Peyer's patch (tissue), 4 donors: ENCODE measurements at regions not wholly inside any gene's neighbourhood (a gene's known extent, or its start where the extent isn't known, plus 50 kb on each side); places are given as distances from the start of the nearest gene placed in this dataset.
A peak's percentile ranks its signal among the peaks of the same experiment; 100 is the strongest.

ENCODE experiments used
- DNase-seq, 3 donors: peaks; one replicate each; pipeline ENCODE4 v3.0.0-alpha.2; 2017 to 2019
- H3K27ac ChIP-seq, 4 donors: fragments of 200-600 bp; sonication (generic); one replicate each; pipeline ENCODE4 v1.5.1; 2016 to 2019
- H3K27me3 ChIP-seq, 2 donors: fragments of 200-600 bp; sonication (generic); one replicate each; pipeline ENCODE4 v1.5.1; 2019
- H3K36me3 ChIP-seq, 3 donors: fragments of 200-600 bp; sonication (generic); one replicate each; pipeline ENCODE4 v1.5.1; 2016 to 2019
- H3K4me1 ChIP-seq, 4 donors: fragments of 200-600 bp; sonication (generic); one replicate each; pipeline ENCODE4 v1.5.1; 2016 to 2019
- H3K4me3 ChIP-seq, 4 donors: fragments of 200-600 bp; sonication (generic); 1 replicate in 3 of 4; 2 replicates in 1 of 4; pipeline ENCODE4 v1.5.1; 2016 to 2019; ENCODE audit warnings: mild to moderate bottlenecking in 1 of 4
- H3K9me3 ChIP-seq, 4 donors: fragments of 200-600 bp; sonication (generic); one replicate each; pipeline ENCODE4 v1.5.1; 2016 to 2019; ENCODE audit warnings: mild to moderate bottlenecking in 1 of 4
- CTCF ChIP-seq, 6 experiments: fragments of 450-650 bp in 4 of 6; fragments of 200-600 bp in 2 of 6; sonication (generic) in 1 of 6; IDR thresholded peaks; one replicate each; pipeline ENCODE4 v1.5.1; 2017 to 2019; ENCODE audit warnings: antibody characterized with exemption in 6 of 6, mild to moderate bottlenecking in 3 of 6, moderate library complexity in 1 of 6
- POLR2A ChIP-seq, 2 donors: fragments of 450-650 bp; IDR thresholded peaks; one replicate each; pipeline ENCODE4 v1.5.1; 2017; ENCODE audit warnings: antibody characterized with exemption in 2 of 2, mild to moderate bottlenecking in 2 of 2, moderate library complexity in 2 of 2

DNA sequence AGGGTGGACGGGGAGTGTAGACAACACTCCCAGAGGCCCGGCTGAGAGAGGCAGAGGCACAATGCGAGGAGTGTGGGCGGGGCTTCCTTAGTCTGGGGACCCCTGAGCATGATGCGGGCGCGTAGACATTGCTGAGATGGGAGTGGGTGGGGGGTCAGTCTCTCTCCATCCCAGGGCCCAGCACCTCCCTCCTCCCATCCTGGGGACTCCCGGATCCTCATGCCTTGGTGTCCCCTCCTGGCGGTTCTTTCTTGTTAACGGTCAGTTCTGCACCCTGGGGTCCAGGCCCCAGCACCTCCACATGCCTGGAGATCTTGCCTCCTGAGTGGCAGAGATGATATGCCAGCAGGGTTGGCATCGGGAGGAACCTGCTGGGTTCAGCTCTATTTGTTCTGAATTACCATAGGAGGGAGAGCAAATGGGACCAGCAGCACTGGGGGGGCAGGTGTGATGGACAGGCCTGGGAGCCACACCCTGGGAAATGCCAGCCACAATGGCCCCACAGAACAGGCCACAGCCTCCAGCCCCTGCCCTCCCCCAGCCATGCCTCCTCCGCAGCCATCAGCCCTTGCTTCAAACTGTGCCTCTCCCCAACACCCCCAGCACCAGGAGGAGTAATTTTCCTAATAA, 55.7 kb downstream of the RTL6 start:
- no peak overlapping the region for H3K27ac ChIP-seq
- H3K4me1 ChIP-seq = no peaks in the 10 kb centered on the region
- no peak for TF ChIP-seq POLR2A (IDR thresholded peaks at IDR 0.05)
- TF ChIP-seq CTCF (IDR thresholded peaks at IDR 0.05) = no peak
- H3K27me3 ChIP-seq = no peaks in the 10 kb centered on the region
- H3K36me3 ChIP-seq = no peaks in the 10 kb centered on the region
- peak in 2 of 3 donors; percentile 20 to 42 for DNase-seq
- no peak overlapping the region for H3K4me3 ChIP-seq
- no peaks in the 10 kb centered on the region for H3K9me3 ChIP-seq

DNA sequence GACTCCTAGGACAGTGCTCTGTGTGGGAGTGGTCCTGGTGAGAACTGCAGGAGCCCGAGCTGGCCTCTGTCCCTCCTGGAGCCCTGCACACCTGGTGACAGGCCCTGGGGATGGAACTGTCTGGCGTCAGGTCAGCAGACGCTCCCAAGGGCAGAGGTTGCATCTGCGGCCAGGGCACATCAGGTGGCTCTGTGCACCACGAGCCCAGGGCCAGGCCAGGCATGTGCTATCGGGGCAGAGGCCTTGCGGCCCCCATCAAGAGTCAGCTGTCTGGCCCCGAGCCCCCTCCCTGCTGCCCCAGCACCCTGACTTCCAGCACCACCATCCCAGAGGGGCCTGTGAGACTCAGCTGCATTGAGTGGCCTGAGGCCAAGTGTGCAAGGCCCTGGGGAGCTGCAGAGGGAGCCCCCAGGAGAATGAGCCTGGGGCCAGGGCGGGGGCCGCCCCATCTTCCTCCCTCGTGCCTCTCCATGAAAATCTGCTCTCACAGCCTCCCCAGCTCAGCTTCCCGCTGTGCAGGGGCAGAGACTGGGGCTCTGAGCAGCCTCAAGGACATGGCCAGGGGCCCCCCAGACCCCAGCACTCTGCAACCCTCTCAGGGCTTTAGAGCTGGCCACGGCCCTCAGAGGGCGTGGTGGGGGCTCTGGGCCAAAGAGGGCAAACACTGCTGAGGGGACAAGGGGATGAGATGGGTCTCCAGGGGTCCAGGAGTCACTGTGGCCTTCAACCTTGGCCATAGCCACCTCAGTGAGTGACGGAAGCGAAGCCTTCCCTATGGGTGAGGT, 56.4 kb downstream of the RTL6 start:
- Histone ChIP-seq H3K27ac (no peak overlapping the region), H3K4me3 (no peak overlapping the region), H3K4me1 (no peaks in the 10 kb centered on the region), H3K9me3 (no peaks in the 10 kb centered on the region), H3K36me3 (no peaks in the 10 kb centered on the region), H3K27me3 (no peaks in the 10 kb centered on the region)
- no peak for TF ChIP-seq POLR2A (IDR thresholded peaks at IDR 0.05)
- TF ChIP-seq CTCF (IDR thresholded peaks at IDR 0.05) = no peak
- peak in 2 of 3 donors; percentile 39 to 42 for DNase-seq

GRCh38 chr22:44440224-44441160, 57.5 kb downstream of the RTL6 start:
- no peak for TF ChIP-seq POLR2A (IDR thresholded peaks at IDR 0.05)
- no peak for TF ChIP-seq CTCF (IDR thresholded peaks at IDR 0.05)
- no peaks in the 10 kb centered on the region for H3K27me3 ChIP-seq
- H3K4me3 ChIP-seq = no peak overlapping the region
- no peaks in the 10 kb centered on the region for H3K36me3 ChIP-seq
- H3K9me3 ChIP-seq = no peaks in the 10 kb centered on the region
- H3K4me1 ChIP-seq = no peaks in the 10 kb centered on the region
- H3K27ac ChIP-seq = no peak overlapping the region
- DNase-seq = peak in 1 of 3 donors; percentile 40

DNA sequence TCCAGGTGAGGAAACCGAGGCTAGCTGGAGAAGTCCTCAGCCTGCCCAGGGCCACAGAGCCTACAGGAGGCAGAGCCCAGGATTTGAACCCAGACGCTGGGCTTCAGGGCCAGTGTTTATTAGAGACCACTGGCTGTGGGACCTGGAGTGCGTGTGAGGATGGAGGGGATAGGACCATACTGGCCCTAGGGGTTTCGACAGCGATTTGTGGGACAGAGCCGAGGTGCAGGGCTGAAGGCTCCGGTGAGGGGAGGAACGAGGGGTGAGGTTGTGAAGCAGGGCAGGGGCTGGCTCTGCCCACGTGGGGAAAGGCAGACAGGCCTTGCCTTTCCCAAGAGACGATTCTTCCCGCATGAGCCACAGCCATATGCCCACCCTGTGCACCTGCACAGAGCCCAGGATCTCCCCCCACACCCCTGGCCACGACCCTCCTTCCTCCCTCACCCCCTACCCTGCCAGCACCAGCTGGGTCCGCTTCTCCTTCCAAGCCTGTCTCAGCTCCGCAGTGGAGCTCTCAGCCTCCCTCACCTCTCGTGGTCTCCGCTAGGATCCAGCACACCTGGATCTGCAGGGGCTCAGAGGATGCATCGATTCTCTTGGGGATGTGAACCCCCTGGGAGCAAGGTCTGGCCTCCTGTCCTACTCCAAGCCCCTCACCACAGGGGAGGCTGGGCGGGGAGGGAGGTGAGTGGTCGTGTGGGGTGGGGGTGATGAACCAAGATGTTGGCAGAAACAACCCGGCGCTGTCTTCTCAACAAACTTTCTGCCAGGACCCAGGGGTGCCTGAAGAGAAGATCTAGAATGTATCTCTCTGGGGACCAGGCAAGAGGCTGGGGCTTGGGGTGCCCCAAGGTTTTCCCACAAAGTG, 58.4 kb downstream of the RTL6 start:
- H3K4me3 ChIP-seq = no peak overlapping the region
- no peaks in the 10 kb centered on the region for H3K36me3 ChIP-seq
- peak in 2 of 3 donors; percentile 27 to 36 for DNase-seq
- H3K9me3 ChIP-seq = no peaks in the 10 kb centered on the region
- H3K27ac ChIP-seq = no peak overlapping the region
- no peak for TF ChIP-seq CTCF (IDR thresholded peaks at IDR 0.05)
- no peak for TF ChIP-seq POLR2A (IDR thresholded peaks at IDR 0.05)
- H3K27me3 ChIP-seq = no peaks in the 10 kb centered on the region
- no peaks in the 10 kb centered on the region for H3K4me1 ChIP-seq
